ENCODE measurements at regions not wholly inside any gene's neighbourhood (a gene's known extent, or its start where the extent isn't known, plus 50 kb on each side); places are given as distances from the start of the nearest gene placed in this dataset.

GRCh38 chr15:54843006-54843405, 353.7 kb downstream of the RSL24D1 start:
- no peak for TF ChIP-seq CTCF (conservative IDR thresholded peaks at IDR 0.05; ENCODE audit: low read depth, low read length)
- TF ChIP-seq EZH2 (IDR thresholded peaks at IDR 0.05; ENCODE audit: low read length, unreplicated experiment) = no peak
